H9 (cell line): ENCODE measurements at regions not wholly inside any gene's neighbourhood (a gene's known extent, or its start where the extent isn't known, plus 50 kb on each side); places are given as distances from the start of the nearest gene placed in this dataset.

Source experiments
- DNase-seq: peaks from one replicate; pipeline ENCODE4 v3.0.0-alpha.2; 2017
- H2AFZ ChIP-seq: one replicate; pipeline ENCODE4 v1.6.1; 2013; ENCODE audit warnings: mild to moderate bottlenecking, low read length, control low read depth, moderate library complexity
- H2AK5ac ChIP-seq: 2 replicates; pipeline ENCODE4 v1.6.1; 2013; ENCODE audit warnings: low read length, control low read depth, mixed read lengths; ENCODE audit not compliant: insufficient read length
- H2BK120ac ChIP-seq: one replicate; pipeline ENCODE4 v1.6.1; 2013; ENCODE audit warnings: low read depth, mild to moderate bottlenecking, low read length, control low read depth, inconsistent platforms; ENCODE audit not compliant: poor library complexity, severe bottlenecking
- H2BK12ac ChIP-seq: 2 replicates; pipeline ENCODE4 v1.6.1; 2013; ENCODE audit warnings: low read length, control low read depth, mixed read lengths, low read depth; ENCODE audit not compliant: insufficient read length
- H2BK15ac ChIP-seq: 2 replicates; pipeline ENCODE4 v1.6.1; 2013; ENCODE audit warnings: low read depth, low read length, control low read depth
- H2BK20ac ChIP-seq: one replicate; pipeline ENCODE4 v1.6.1; 2013; ENCODE audit warnings: low read depth, mild to moderate bottlenecking, low read length, control low read depth, inconsistent platforms; ENCODE audit not compliant: poor library complexity, severe bottlenecking
- H2BK5ac ChIP-seq: 2 replicates; pipeline ENCODE4 v1.6.1; 2013; ENCODE audit warnings: low read length, control low read depth, mixed read lengths; ENCODE audit not compliant: insufficient read length
- H3K14ac ChIP-seq: 2 replicates; pipeline ENCODE4 v1.6.1; 2013; ENCODE audit warnings: low read length, control low read depth; ENCODE audit not compliant: insufficient read depth
- H3K18ac ChIP-seq: 2 replicates; pipeline ENCODE4 v1.6.1; 2013; ENCODE audit warnings: low read depth, mild to moderate bottlenecking, mixed read lengths, low read length, control low read depth; ENCODE audit not compliant: insufficient read length
- H3K23ac ChIP-seq: 2 replicates; pipeline ENCODE4 v1.6.1; 2013; ENCODE audit warnings: low read length, control low read depth, mixed read lengths, low read depth; ENCODE audit not compliant: insufficient read length
- H3K23me2 ChIP-seq: 2 replicates; pipeline ENCODE4 v1.6.1; 2013; ENCODE audit warnings: low read depth, mild to moderate bottlenecking, mixed read lengths, low read length, control low read depth; ENCODE audit not compliant: insufficient read length, poor library complexity, severe bottlenecking
- H3K27ac ChIP-seq: 2 replicates; pipeline ENCODE4 v1.5.1; 2013; ENCODE audit warnings: low read length, control low read depth, mixed read lengths, low read depth; ENCODE audit not compliant: insufficient read length
- H3K27me3 ChIP-seq: 2 replicates; pipeline ENCODE4 v1.6.1; 2013; ENCODE audit warnings: low read length, control low read depth, inconsistent platforms; ENCODE audit not compliant: insufficient read depth
- H3K4ac ChIP-seq: 2 replicates; pipeline ENCODE4 v1.6.1; 2013; ENCODE audit warnings: low read depth, mild to moderate bottlenecking, control low read depth, inconsistent platforms, low read length, moderate library complexity
- H3K4me1 ChIP-seq: 2 replicates; pipeline ENCODE4 v1.6.1; 2013; ENCODE audit warnings: low read length, control low read depth, inconsistent platforms; ENCODE audit not compliant: insufficient read depth
- H3K4me2 ChIP-seq: 2 replicates; pipeline ENCODE4 v1.6.1; 2013; ENCODE audit warnings: low read length, control low read depth, mixed read lengths; ENCODE audit not compliant: insufficient read length, insufficient read depth
- H3K56ac ChIP-seq: 2 replicates; pipeline ENCODE4 v1.6.1; 2013; ENCODE audit warnings: low read depth, mild to moderate bottlenecking, mixed read lengths, low read length, control low read depth; ENCODE audit not compliant: insufficient read length
- H3K79me1 ChIP-seq: 2 replicates; pipeline ENCODE4 v1.6.1; 2013; ENCODE audit warnings: low read depth, mild to moderate bottlenecking, moderate library complexity, low read length, control low read depth, inconsistent platforms; ENCODE audit not compliant: insufficient read depth, poor library complexity, severe bottlenecking
- H3K79me2 ChIP-seq: 2 replicates; pipeline ENCODE4 v1.6.1; 2013; ENCODE audit warnings: low read length, control low read depth, inconsistent platforms; ENCODE audit not compliant: insufficient read depth
- H3K9ac ChIP-seq: 2 replicates; pipeline ENCODE4 v1.6.1; 2013; ENCODE audit warnings: low read length, control low read depth, mixed read lengths; ENCODE audit not compliant: insufficient read length; ENCODE audit errors: extremely low read depth
- H3K9me3 ChIP-seq: one replicate; pipeline ENCODE4 v1.6.1; 2013; ENCODE audit warnings: low read depth, low read length, inconsistent platforms; ENCODE audit not compliant: control insufficient read depth
- H3T11ph ChIP-seq: one replicate; pipeline ENCODE4 v1.6.1; 2013; ENCODE audit warnings: mild to moderate bottlenecking, low read length, control low read depth, inconsistent platforms
- H4K20me1 ChIP-seq: one replicate; pipeline ENCODE4 v1.6.1; 2013; ENCODE audit not compliant: control insufficient read depth, insufficient read length, insufficient read depth
- H4K5ac ChIP-seq: 2 replicates; pipeline ENCODE4 v1.6.1; 2013; ENCODE audit warnings: low read depth, mild to moderate bottlenecking, mixed read lengths, low read length, control low read depth; ENCODE audit not compliant: insufficient read length
- H4K8ac ChIP-seq: replicated peaks from 2 replicates; pipeline ENCODE4 v1.6.1; 2013; ENCODE audit warnings: low read length, control low read depth, mixed read lengths, low read depth; ENCODE audit not compliant: insufficient read length
- H4K91ac ChIP-seq: 2 replicates; pipeline ENCODE4 v1.6.1; 2013; ENCODE audit warnings: low read depth, mild to moderate bottlenecking, moderate library complexity, mixed read lengths, low read length, control low read depth; ENCODE audit not compliant: insufficient read length
- H3K27ac Mint-ChIP-seq, 3 experiments: 2 replicates in 2 of 3; 3 replicates in 1 of 3; pipeline ENCODE4 v1.8.0; 2020 to 2021; ENCODE audit warnings: mixed read lengths in 3 of 3, mild to moderate bottlenecking in 1 of 3, moderate library complexity in 1 of 3
- H3K27me3 Mint-ChIP-seq: 2 replicates; pipeline ENCODE4 v1.8.0; 2021; ENCODE audit warnings: low read depth, mild to moderate bottlenecking, moderate library complexity, mixed read lengths
- H3K36me3 Mint-ChIP-seq, 3 experiments: 2 replicates in 2 of 3; 3 replicates in 1 of 3; pipeline ENCODE4 v1.8.0; 2020 to 2021; ENCODE audit warnings: low read depth in 3 of 3, mixed read lengths in 3 of 3; ENCODE audit not compliant: insufficient read depth in 1 of 3
- H3K4me1 Mint-ChIP-seq, 2 experiments: 2 replicates each; pipeline ENCODE4 v1.8.0; 2020; ENCODE audit warnings: mixed read lengths in 2 of 2
- H3K4me3 Mint-ChIP-seq, 2 experiments: 2 replicates in 1 of 2; 3 replicates in 1 of 2; pipeline ENCODE4 v1.8.0; 2020 to 2021; ENCODE audit warnings: mild to moderate bottlenecking in 2 of 2, mixed read lengths in 2 of 2, moderate library complexity in 1 of 2
- H3K9me3 Mint-ChIP-seq, 2 experiments: 2 replicates in 1 of 2; 3 replicates in 1 of 2; pipeline ENCODE4 v1.8.0; 2020; ENCODE audit warnings: mild to moderate bottlenecking in 2 of 2, mixed read lengths in 2 of 2, moderate library complexity in 1 of 2
- WGBS: extraction: QIAGEN DNeasy Blood & Tissue Kit; methylation state at CpG from one replicate; pipeline ENCODE4 v1.1.7; 2013; ENCODE audit warnings: missing lambda C conversion rate, low lambda C conversion rate, mixed read lengths; ENCODE audit not compliant: insufficient read length; ENCODE audit errors: extremely low coverage; 5-methylcytosine and 5-hydroxymethylcytosine counted together
- TF ChIP-seq, protein P1 (sequence below): fragments of 200-600 bp; sonication (generic); conservative IDR thresholded peaks from 3 replicates; pipeline ENCODE4 v1.8.0; 2021; ENCODE audit warnings: antibody characterized with exemption, mild to moderate bottlenecking

DNA sequence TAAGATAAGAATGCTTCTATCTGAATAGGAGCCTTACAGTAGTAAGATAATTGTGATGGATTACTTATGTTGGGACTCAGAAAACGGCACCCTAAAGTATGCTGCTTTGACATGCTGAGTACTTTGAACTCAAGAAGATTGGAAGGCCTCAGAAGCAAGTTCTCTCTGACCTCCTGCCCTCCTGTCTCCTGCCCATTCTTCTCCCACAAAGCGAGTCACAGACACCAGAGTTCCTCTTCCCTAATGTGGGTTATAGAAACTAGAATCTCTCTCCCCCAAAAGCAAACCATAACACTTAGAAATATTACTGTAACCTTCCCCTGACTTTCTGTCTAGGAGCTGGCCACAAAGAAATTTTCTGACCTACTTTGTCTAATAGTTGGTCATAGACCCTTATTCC is 76.5 kb downstream of the DDIT4L start:
- Histone ChIP-seq H3T11ph (no peak overlapping the region), H3K4me1 (peaks cover 4% of the 10 kb centered on the region; the same call in 1 of the 2 replicates), H2BK5ac (no peak overlapping the region), H3K27me3 (peaks cover 3% of the 10 kb centered on the region; the same call in 1 of the 2 replicates), H3K23me2 (no peaks in the 10 kb centered on the region), H2BK120ac (no peak overlapping the region), H4K20me1 (no peaks in the 10 kb centered on the region), H3K79me1 (no peaks in the 10 kb centered on the region), H4K91ac (no peak overlapping the region), H2BK20ac (no peak overlapping the region), H3K56ac (no peak overlapping the region), H3K23ac (no peak overlapping the region), H3K4ac (no peak overlapping the region), H3K27ac (no peak overlapping the region), H3K4me2 (no peak overlapping the region), H4K8ac (no peak overlapping the region), H3K14ac (no peak overlapping the region), H2AK5ac (no peak overlapping the region), H2AFZ (no peak overlapping the region), H3K79me2 (no peaks in the 10 kb centered on the region), H2BK15ac (no peak overlapping the region), H3K18ac (no peak overlapping the region), H2BK12ac (no peak overlapping the region), H3K9me3 (no peaks in the 10 kb centered on the region), H3K9ac (no peak overlapping the region), H4K5ac (no peak overlapping the region)
- Mint-ChIP-seq H3K9me3 (peaks cover 0 to 3% of the 10 kb centered on the region in 2 experiments; a peak in 2 of 5 replicates), H3K27ac (peak overlapping the region in 2 of 3 experiments; percentile 65 to 82; a peak in 4 of 7 replicates), H3K27me3 (peaks cover 3% of the 10 kb centered on the region), H3K4me3 (peak overlapping the region in 1 of 2 experiments; percentile 31; a peak in 1 of 5 replicates), H3K36me3 (peaks cover 0 to 5% (median 2%) of the 10 kb centered on the region in 3 experiments; a peak in 4 of 7 replicates), H3K4me1 (peaks cover 37 to 42% of the 10 kb centered on the region in 2 experiments)
- TF ChIP-seq, protein P1, sequence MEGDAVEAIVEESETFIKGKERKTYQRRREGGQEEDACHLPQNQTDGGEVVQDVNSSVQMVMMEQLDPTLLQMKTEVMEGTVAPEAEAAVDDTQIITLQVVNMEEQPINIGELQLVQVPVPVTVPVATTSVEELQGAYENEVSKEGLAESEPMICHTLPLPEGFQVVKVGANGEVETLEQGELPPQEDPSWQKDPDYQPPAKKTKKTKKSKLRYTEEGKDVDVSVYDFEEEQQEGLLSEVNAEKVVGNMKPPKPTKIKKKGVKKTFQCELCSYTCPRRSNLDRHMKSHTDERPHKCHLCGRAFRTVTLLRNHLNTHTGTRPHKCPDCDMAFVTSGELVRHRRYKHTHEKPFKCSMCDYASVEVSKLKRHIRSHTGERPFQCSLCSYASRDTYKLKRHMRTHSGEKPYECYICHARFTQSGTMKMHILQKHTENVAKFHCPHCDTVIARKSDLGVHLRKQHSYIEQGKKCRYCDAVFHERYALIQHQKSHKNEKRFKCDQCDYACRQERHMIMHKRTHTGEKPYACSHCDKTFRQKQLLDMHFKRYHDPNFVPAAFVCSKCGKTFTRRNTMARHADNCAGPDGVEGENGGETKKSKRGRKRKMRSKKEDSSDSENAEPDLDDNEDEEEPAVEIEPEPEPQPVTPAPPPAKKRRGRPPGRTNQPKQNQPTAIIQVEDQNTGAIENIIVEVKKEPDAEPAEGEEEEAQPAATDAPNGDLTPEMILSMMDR = no peak
- no CpG with 5 or more reads among the region's 2 CpGs for WGBS
- no peak for DNase-seq
